ENCODE measurements at regions not wholly inside any gene's neighbourhood (a gene's known extent, or its start where the extent isn't known, plus 50 kb on each side); places are given as distances from the start of the nearest gene placed in this dataset.

- Histone ChIP-seq H3K4me2 (ENCODE audit: low read length) (no peak overlapping the region), H4K20me1 (ENCODE audit: insufficient read depth, low read length) (no peaks in the 10 kb centered on the region), H2AFZ (ENCODE audit: low read depth, low read length) (no peak overlapping the region), H3K9ac (ENCODE audit: low read length) (no peak overlapping the region), H3K36me3 (ENCODE audit: insufficient read depth, low read length) (no peaks in the 10 kb centered on the region), H3K9me3 (ENCODE audit: insufficient read depth, low read depth, low read length) (no peaks in the 10 kb centered on the region), H3K27ac (ENCODE audit: low read depth, low read length) (no peak overlapping the region), H3K79me2 (ENCODE audit: insufficient read depth, low read length) (no peaks in the 10 kb centered on the region), H3K4me1 (ENCODE audit: insufficient read depth, low read length) (no peaks in the 10 kb centered on the region), H3K4me3 (ENCODE audit: insufficient read depth, low read depth, low read length) (no peak overlapping the region), H3K27me3 (ENCODE audit: insufficient read depth, low read length) (no peaks in the 10 kb centered on the region)
- no peak overlapping the region for H3K27ac Mint-ChIP-seq (ENCODE audit: unreplicated experiment)
- H3K9me3 Mint-ChIP-seq (ENCODE audit: unreplicated experiment) = peaks cover 3% of the 10 kb centered on the region
- DNase-seq (ENCODE audit: low read depth) (no peak), FAIRE-seq (no peak)
- no peaks in the 10 kb centered on the region for H3K27me3 Mint-ChIP-seq (ENCODE audit: low read depth, unreplicated experiment)
- no peak overlapping the region for H3K4me3 Mint-ChIP-seq (ENCODE audit: unreplicated experiment)
- TF ChIP-seq CTCF (IDR thresholded peaks at IDR 0.05; ENCODE audit: insufficient read depth, low read depth, low read length) (no peak), EZH2 (IDR thresholded peaks at IDR 0.05; ENCODE audit: insufficient read depth, low read length) (no peak)
- H3K36me3 Mint-ChIP-seq (ENCODE audit: low read depth, unreplicated experiment) = no peaks in the 10 kb centered on the region
- no peaks in the 10 kb centered on the region for H3K4me1 Mint-ChIP-seq (ENCODE audit: low read depth, unreplicated experiment)
Measured at GRCh38 chr10:8956400-8956799, 901.9 kb downstream of the GATA3 start.

- H3K4me2 ChIP-seq (ENCODE audit: low read length) = no peak overlapping the region
- Mint-ChIP-seq H3K27me3 (ENCODE audit: low read depth, unreplicated experiment) (no peaks in the 10 kb centered on the region), H3K27ac (ENCODE audit: unreplicated experiment) (no peak overlapping the region), H3K36me3 (ENCODE audit: low read depth, unreplicated experiment) (no peaks in the 10 kb centered on the region), H3K4me1 (ENCODE audit: low read depth, unreplicated experiment) (no peaks in the 10 kb centered on the region), H3K9me3 (ENCODE audit: unreplicated experiment) (no peaks in the 10 kb centered on the region), H3K4me3 (ENCODE audit: unreplicated experiment) (no peak overlapping the region)
- no peaks in the 10 kb centered on the region for H3K79me2 ChIP-seq (ENCODE audit: insufficient read depth, low read length)
- no peak overlapping the region for H3K4me3 ChIP-seq (ENCODE audit: insufficient read depth, low read depth, low read length)
- H2AFZ ChIP-seq (ENCODE audit: low read depth, low read length) = no peak overlapping the region
- H4K20me1 ChIP-seq (ENCODE audit: insufficient read depth, low read length) = no peaks in the 10 kb centered on the region
- H3K27ac ChIP-seq (ENCODE audit: low read depth, low read length) = no peak overlapping the region
- no peak overlapping the region for H3K9ac ChIP-seq (ENCODE audit: low read length)
- no peaks in the 10 kb centered on the region for H3K9me3 ChIP-seq (ENCODE audit: insufficient read depth, low read depth, low read length)
- FAIRE-seq (no peak), DNase-seq (ENCODE audit: low read depth) (no peak)
- H3K27me3 ChIP-seq (ENCODE audit: insufficient read depth, low read length) = no peaks in the 10 kb centered on the region
- no peaks in the 10 kb centered on the region for H3K36me3 ChIP-seq (ENCODE audit: insufficient read depth, low read length)
- no peak for TF ChIP-seq EZH2 (IDR thresholded peaks at IDR 0.05; ENCODE audit: insufficient read depth, low read length)
- TF ChIP-seq CTCF (IDR thresholded peaks at IDR 0.05; ENCODE audit: insufficient read depth, low read depth, low read length) = no peak
- H3K4me1 ChIP-seq (ENCODE audit: insufficient read depth, low read length) = no peaks in the 10 kb centered on the region
Measured at GRCh38 chr10:8962249-8962648, 907.8 kb downstream of the GATA3 start.

GRCh38 chr10:8967061-8967460 lies 912.6 kb downstream of the GATA3 start:
- FAIRE-seq (no peak), DNase-seq (ENCODE audit: low read depth) (no peak)
- H3K27me3 Mint-ChIP-seq (ENCODE audit: low read depth, unreplicated experiment) = no peaks in the 10 kb centered on the region
- TF ChIP-seq EZH2 (IDR thresholded peaks at IDR 0.05; ENCODE audit: insufficient read depth, low read length) (no peak), CTCF (IDR thresholded peaks at IDR 0.05; ENCODE audit: insufficient read depth, low read depth, low read length) (no peak)
- Histone ChIP-seq H3K9me3 (ENCODE audit: insufficient read depth, low read depth, low read length) (no peaks in the 10 kb centered on the region), H3K27ac (ENCODE audit: low read depth, low read length) (no peak overlapping the region), H3K36me3 (ENCODE audit: insufficient read depth, low read length) (no peaks in the 10 kb centered on the region), H3K4me3 (ENCODE audit: insufficient read depth, low read depth, low read length) (no peak overlapping the region), H2AFZ (ENCODE audit: low read depth, low read length) (no peak overlapping the region), H3K9ac (ENCODE audit: low read length) (no peak overlapping the region), H4K20me1 (ENCODE audit: insufficient read depth, low read length) (no peaks in the 10 kb centered on the region), H3K27me3 (ENCODE audit: insufficient read depth, low read length) (no peaks in the 10 kb centered on the region), H3K79me2 (ENCODE audit: insufficient read depth, low read length) (no peaks in the 10 kb centered on the region), H3K4me2 (ENCODE audit: low read length) (no peak overlapping the region), H3K4me1 (ENCODE audit: insufficient read depth, low read length) (no peaks in the 10 kb centered on the region)
- H3K4me3 Mint-ChIP-seq (ENCODE audit: unreplicated experiment) = no peak overlapping the region
- no peaks in the 10 kb centered on the region for H3K9me3 Mint-ChIP-seq (ENCODE audit: unreplicated experiment)
- no peak overlapping the region for H3K27ac Mint-ChIP-seq (ENCODE audit: unreplicated experiment)
- H3K4me1 Mint-ChIP-seq (ENCODE audit: low read depth, unreplicated experiment) = no peaks in the 10 kb centered on the region
- no peaks in the 10 kb centered on the region for H3K36me3 Mint-ChIP-seq (ENCODE audit: low read depth, unreplicated experiment)
